Left ventricle myocardium inferior (tissue), 1 donor: ENCODE measurements at regions not wholly inside any gene's neighbourhood (a gene's known extent, or its start where the extent isn't known, plus 50 kb on each side); places are given as distances from the start of the nearest gene placed in this dataset.

Source experiments
- DNase-seq: peaks from one replicate; pipeline ENCODE4 v3.0.0-alpha.2; 2020
- H3K27ac ChIP-seq: fragments of 200-600 bp; replicated peaks from 2 replicates; pipeline ENCODE4 v1.8.0; 2021
- H3K27me3 ChIP-seq: fragments of 200-600 bp; 2 replicates; pipeline ENCODE4 v1.8.0; 2021; ENCODE audit warnings: low read depth
- H3K36me3 ChIP-seq: fragments of 200-600 bp; 2 replicates; pipeline ENCODE4 v1.8.0; 2021
- H3K4me1 ChIP-seq: fragments of 200-600 bp; 2 replicates; pipeline ENCODE4 v1.8.0; 2021
- H3K4me3 ChIP-seq: fragments of 200-600 bp; 2 replicates; pipeline ENCODE4 v1.8.0; 2021; ENCODE audit warnings: mild to moderate bottlenecking, moderate library complexity
- H3K9me3 ChIP-seq: fragments of 200-600 bp; replicated peaks from 2 replicates; pipeline ENCODE4 v1.8.0; 2021
- CTCF ChIP-seq: fragments of 200-600 bp; IDR thresholded peaks from 2 replicates; pipeline ENCODE4 v1.8.0; 2021; ENCODE audit warnings: antibody characterized with exemption, mild to moderate bottlenecking, borderline replicate concordance
- intact Hi-C: fragments of 100-400 bp; cut with micrococcal nuclease; formaldehyde crosslinking; loops from one replicate; pipeline ENCODE4 v1.11.0; 2022
- donor health status: DM: no; HTN: yes; CAD: no; lungs with severe emphysema.

GRCh38 chrX:42540146-42540545, 237.8 kb downstream of the PPP1R2C start:
- no peaks in the 10 kb centered on the region for H3K9me3 ChIP-seq
- H3K27me3 ChIP-seq, result no peaks in the 10 kb centered on the region
- H3K27ac ChIP-seq, result no peak overlapping the region
- intact Hi-C loops, result no loop called here
- no peaks in the 10 kb centered on the region for H3K4me1 ChIP-seq
- no peak overlapping the region for H3K4me3 ChIP-seq
- no peak for DNase-seq
- H3K36me3 ChIP-seq, result no peaks in the 10 kb centered on the region
- TF ChIP-seq CTCF, result no peak

- Histone ChIP-seq H3K4me3 (no peak overlapping the region), H3K27ac (no peak overlapping the region), H3K27me3 (no peaks in the 10 kb centered on the region), H3K36me3 (no peaks in the 10 kb centered on the region), H3K9me3 (no peaks in the 10 kb centered on the region), H3K4me1 (no peaks in the 10 kb centered on the region)
- intact Hi-C loops, result no loop called here
- no peak for DNase-seq
- TF ChIP-seq CTCF, result no peak
Observed at GRCh38 chrX:42538405-42538804, 239.6 kb downstream of the PPP1R2C start.

GRCh38 chrX:42536286-42536685, 241.7 kb downstream of the PPP1R2C start:
- intact Hi-C loops, result no loop called here
- H3K4me1 ChIP-seq, result no peaks in the 10 kb centered on the region
- no peak overlapping the region for H3K4me3 ChIP-seq
- DNase-seq, result no peak
- H3K27me3 ChIP-seq, result no peaks in the 10 kb centered on the region
- H3K27ac ChIP-seq, result no peak overlapping the region
- no peak for TF ChIP-seq CTCF
- H3K9me3 ChIP-seq, result no peaks in the 10 kb centered on the region
- H3K36me3 ChIP-seq, result no peaks in the 10 kb centered on the region

GRCh38 chrX:42535233-42535632, 242.7 kb downstream of the PPP1R2C start:
- no peaks in the 10 kb centered on the region for H3K9me3 ChIP-seq
- TF ChIP-seq CTCF, result no peak
- no peaks in the 10 kb centered on the region for H3K4me1 ChIP-seq
- intact Hi-C loops, result no loop called here
- no peaks in the 10 kb centered on the region for H3K36me3 ChIP-seq
- no peak overlapping the region for H3K27ac ChIP-seq
- H3K27me3 ChIP-seq, result no peaks in the 10 kb centered on the region
- no peak overlapping the region for H3K4me3 ChIP-seq
- no peak for DNase-seq

- DNase-seq, result no peak
- Histone ChIP-seq H3K27me3 (no peaks in the 10 kb centered on the region), H3K36me3 (no peaks in the 10 kb centered on the region), H3K9me3 (no peaks in the 10 kb centered on the region), H3K27ac (no peak overlapping the region), H3K4me3 (no peak overlapping the region), H3K4me1 (no peaks in the 10 kb centered on the region)
- intact Hi-C loops, result no loop called here
- TF ChIP-seq CTCF, result no peak
Observed at GRCh38 chrX:42533761-42534160, 244.2 kb downstream of the PPP1R2C start.

GRCh38 chrX:42531441-42531840, 246.5 kb downstream of the PPP1R2C start:
- no peaks in the 10 kb centered on the region for H3K27me3 ChIP-seq
- H3K36me3 ChIP-seq, result no peaks in the 10 kb centered on the region
- no peaks in the 10 kb centered on the region for H3K4me1 ChIP-seq
- H3K27ac ChIP-seq, result no peak overlapping the region
- no peaks in the 10 kb centered on the region for H3K9me3 ChIP-seq
- no peak for TF ChIP-seq CTCF
- no peak overlapping the region for H3K4me3 ChIP-seq
- intact Hi-C loops, result no loop called here
- no peak for DNase-seq
